Spleen (tissue), 7 donors: ENCODE measurements at regions not wholly inside any gene's neighbourhood (a gene's known extent, or its start where the extent isn't known, plus 50 kb on each side); places are given as distances from the start of the nearest gene placed in this dataset.

Experiments
- POLR2A ChIP-seq, 3 donors: fragments of 450-650 bp; IDR thresholded peaks; one replicate each; pipeline ENCODE4 v1.5.1; 2017; ENCODE audit warnings: antibody characterized with exemption in 3 of 3, mild to moderate bottlenecking in 1 of 3
- POLR2AphosphoS5 ChIP-seq, 3 donors: sonication (generic); formaldehyde crosslinking; IDR thresholded peaks; one replicate each; pipeline ENCODE4 v1.5.1; 2017; ENCODE audit warnings: antibody characterized with exemption in 3 of 3
- TF ChIP-seq, protein P1 (sequence below), 11 experiments: fragments of 200-600 bp in 7 of 11; fragments of 450-650 bp in 4 of 11; sonication (generic) in 4 of 11; IDR thresholded peaks in 8 of 11; conservative IDR thresholded peaks in 3 of 11; 1 replicate in 7 of 11; 2 replicates in 4 of 11; pipeline versions ENCODE4 v1.4.0 to v1.8.0; 2016 to 2021; ENCODE audit warnings: antibody characterized with exemption in 11 of 11, inconsistent platforms in 4 of 11, mild to moderate bottlenecking in 1 of 11
- donor health status: DM: no; HTN: no; CAD: no; lungs with moderate emphysema.
- donor health status: DM: no; HTN: no; CAD: no.
- donor health status: DM: no; HTN: no; CAD: no.

DNA sequence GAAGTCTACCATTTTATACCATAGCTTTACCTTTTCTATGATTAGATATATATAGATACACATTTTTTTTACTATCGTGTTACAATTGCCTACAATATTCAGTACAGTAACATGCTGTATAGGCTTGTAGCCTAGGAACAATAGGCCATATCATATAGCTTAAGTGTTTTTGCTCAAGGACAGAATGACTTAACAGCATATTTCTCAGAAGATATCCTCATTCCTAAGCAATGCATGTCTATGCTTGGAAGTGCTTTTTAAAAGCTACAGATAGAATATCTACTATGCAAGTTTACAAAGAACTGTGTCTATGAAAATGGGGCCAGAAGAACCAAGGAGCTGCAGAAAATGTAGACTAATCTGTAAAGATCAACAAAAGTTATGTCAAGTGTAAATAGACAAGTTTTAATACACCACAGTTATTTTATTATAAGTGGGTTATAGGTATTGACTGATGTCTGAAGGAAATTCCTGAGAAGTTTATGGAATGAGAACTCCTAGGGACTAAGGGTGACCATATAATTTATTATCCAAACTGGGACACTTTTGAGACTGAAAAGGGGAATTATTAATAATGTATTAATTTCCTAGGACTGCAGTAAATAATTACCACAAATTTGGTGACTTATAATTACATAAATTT is 138.7 kb upstream of the TGFBR2 start:
- TF ChIP-seq POLR2A (IDR thresholded peaks at IDR 0.05) (no peak), POLR2AphosphoS5 (IDR thresholded peaks at IDR 0.05) (no peak)
- TF ChIP-seq, protein P1, sequence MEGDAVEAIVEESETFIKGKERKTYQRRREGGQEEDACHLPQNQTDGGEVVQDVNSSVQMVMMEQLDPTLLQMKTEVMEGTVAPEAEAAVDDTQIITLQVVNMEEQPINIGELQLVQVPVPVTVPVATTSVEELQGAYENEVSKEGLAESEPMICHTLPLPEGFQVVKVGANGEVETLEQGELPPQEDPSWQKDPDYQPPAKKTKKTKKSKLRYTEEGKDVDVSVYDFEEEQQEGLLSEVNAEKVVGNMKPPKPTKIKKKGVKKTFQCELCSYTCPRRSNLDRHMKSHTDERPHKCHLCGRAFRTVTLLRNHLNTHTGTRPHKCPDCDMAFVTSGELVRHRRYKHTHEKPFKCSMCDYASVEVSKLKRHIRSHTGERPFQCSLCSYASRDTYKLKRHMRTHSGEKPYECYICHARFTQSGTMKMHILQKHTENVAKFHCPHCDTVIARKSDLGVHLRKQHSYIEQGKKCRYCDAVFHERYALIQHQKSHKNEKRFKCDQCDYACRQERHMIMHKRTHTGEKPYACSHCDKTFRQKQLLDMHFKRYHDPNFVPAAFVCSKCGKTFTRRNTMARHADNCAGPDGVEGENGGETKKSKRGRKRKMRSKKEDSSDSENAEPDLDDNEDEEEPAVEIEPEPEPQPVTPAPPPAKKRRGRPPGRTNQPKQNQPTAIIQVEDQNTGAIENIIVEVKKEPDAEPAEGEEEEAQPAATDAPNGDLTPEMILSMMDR (IDR thresholded peaks at IDR 0.05 in 8 of 11, conservative IDR thresholded peaks at IDR 0.05 in 3 of 11): no peak
